Parathyroid adenoma (tissue), 2 donors: ENCODE measurements at regions not wholly inside any gene's neighbourhood (a gene's known extent, or its start where the extent isn't known, plus 50 kb on each side); places are given as distances from the start of the nearest gene placed in this dataset.
"Not testable (repeated sequence)": the region's sequence is repeated elsewhere in the genome, so short reads cannot be mapped to it uniquely, and the experiment has no call there.

Source experiments
- H2AFZ ChIP-seq: fragments of 300-600 bp; sonication (generic); one replicate; pipeline ENCODE4 v1.7.0; 2017; ENCODE audit warnings: antibody characterized with exemption, mild to moderate bottlenecking
- H3K27ac ChIP-seq: fragments of 300-600 bp; sonication (generic); one replicate; pipeline ENCODE4 v1.7.0; 2017
- H3K27me3 ChIP-seq: fragments of 300-600 bp; sonication (generic); one replicate; pipeline ENCODE4 v1.7.0; 2017; ENCODE audit warnings: low read length; ENCODE audit not compliant: control insufficient read depth, insufficient read depth
- H3K36me3 ChIP-seq: fragments of 300-600 bp; sonication (generic); one replicate; pipeline ENCODE4 v1.7.0; 2017; ENCODE audit warnings: low read length; ENCODE audit not compliant: control insufficient read depth, insufficient read depth
- H3K4me1 ChIP-seq: fragments of 300-600 bp; sonication (generic); one replicate; pipeline ENCODE4 v1.7.0; 2017; ENCODE audit warnings: control low read depth
- H3K4me2 ChIP-seq: fragments of 300-600 bp; sonication (generic); one replicate; pipeline ENCODE4 v1.7.0; 2017; ENCODE audit warnings: low read length
- H3K4me3 ChIP-seq: fragments of 300-600 bp; sonication (generic); one replicate; pipeline ENCODE4 v1.7.0; 2017; ENCODE audit warnings: low read depth, low read length
- H3K79me2 ChIP-seq: fragments of 300-600 bp; sonication (generic); one replicate; pipeline ENCODE4 v1.7.0; 2017; ENCODE audit warnings: control low read depth
- H3K9ac ChIP-seq: fragments of 300-600 bp; sonication (generic); one replicate; pipeline ENCODE4 v1.7.0; 2017; ENCODE audit warnings: mild to moderate bottlenecking
- H3K9me3 ChIP-seq: fragments of 300-600 bp; sonication (generic); one replicate; pipeline ENCODE4 v1.7.0; 2017; ENCODE audit warnings: low read length; ENCODE audit not compliant: control insufficient read depth
- CTCF ChIP-seq: fragments of 300-600 bp; sonication (generic); IDR thresholded peaks from one replicate; pipeline ENCODE4 v1.7.0; 2017; ENCODE audit warnings: antibody characterized with exemption, mild to moderate bottlenecking
- donor health status: primary hyperparathyroidism.

- Histone ChIP-seq H3K9me3 (no peaks in the 10 kb centered on the region), H3K4me1 (no peaks in the 10 kb centered on the region), H3K36me3 (no peaks in the 10 kb centered on the region), H2AFZ (no peak overlapping the region), H3K27me3 (no peaks in the 10 kb centered on the region), H3K4me3 (no peak overlapping the region), H3K27ac (no peak overlapping the region), H3K4me2 (no peak overlapping the region), H3K79me2 (no peaks in the 10 kb centered on the region), H3K9ac (no peak overlapping the region)
- TF ChIP-seq CTCF: no peak
These were observed 149.8 kb upstream of the THY1 start for GRCh38 chr11:119572481-119573424.

- no peak overlapping the region for H3K9ac ChIP-seq
- H3K27ac ChIP-seq: no peak overlapping the region
- H2AFZ ChIP-seq: no peak overlapping the region
- no peaks in the 10 kb centered on the region for H3K27me3 ChIP-seq
- H3K4me3 ChIP-seq: no peak overlapping the region
- no peaks in the 10 kb centered on the region for H3K9me3 ChIP-seq
- H3K4me1 ChIP-seq: no peaks in the 10 kb centered on the region
- H3K79me2 ChIP-seq: no peaks in the 10 kb centered on the region
- H3K4me2 ChIP-seq: no peak overlapping the region
- TF ChIP-seq CTCF: no peak
- H3K36me3 ChIP-seq: no peaks in the 10 kb centered on the region
These were observed 148.3 kb upstream of the THY1 start for GRCh38 chr11:119571311-119571710.

GRCh38 chr11:119567688-119568582, 145.0 kb upstream of the THY1 start:
- H3K27me3 ChIP-seq: no peaks in the 10 kb centered on the region
- no peaks in the 10 kb centered on the region for H3K9me3 ChIP-seq
- H3K27ac ChIP-seq: no peak overlapping the region
- H2AFZ ChIP-seq: no peak overlapping the region
- no peak overlapping the region for H3K9ac ChIP-seq
- H3K36me3 ChIP-seq: no peaks in the 10 kb centered on the region
- no peak for TF ChIP-seq CTCF
- H3K79me2 ChIP-seq: no peaks in the 10 kb centered on the region
- no peak overlapping the region for H3K4me2 ChIP-seq
- H3K4me1 ChIP-seq: no peaks in the 10 kb centered on the region
- H3K4me3 ChIP-seq: no peak overlapping the region

GRCh38 chr11:119566319-119566718, 143.3 kb upstream of the THY1 start:
- no peak for TF ChIP-seq CTCF
- Histone ChIP-seq H3K4me2 (no peak overlapping the region), H3K27me3 (no peaks in the 10 kb centered on the region), H3K79me2 (no peaks in the 10 kb centered on the region), H3K27ac (no peak overlapping the region), H3K4me3 (no peak overlapping the region), H3K4me1 (no peaks in the 10 kb centered on the region), H3K9ac (no peak overlapping the region), H3K9me3 (no peaks in the 10 kb centered on the region), H3K36me3 (no peaks in the 10 kb centered on the region), H2AFZ (no peak overlapping the region)

- not testable (repeated sequence) for H3K27me3 ChIP-seq, H3K79me2 ChIP-seq, H3K4me3 ChIP-seq, H3K4me2 ChIP-seq, H3K4me1 ChIP-seq, H3K9ac ChIP-seq, H3K36me3 ChIP-seq, H3K27ac ChIP-seq, H2AFZ ChIP-seq, H3K9me3 ChIP-seq
These were observed 142.7 kb upstream of the THY1 start for GRCh38 chr11:119565693-119566092.
